Neural crest cell (in vitro differentiated cells): ENCODE measurements at regions not wholly inside any gene's neighbourhood (a gene's known extent, or its start where the extent isn't known, plus 50 kb on each side); places are given as distances from the start of the nearest gene placed in this dataset.

Experiments used
- DNase-seq: peaks from one replicate; pipeline ENCODE4 v3.0.0; 2021; ENCODE audit warnings: low read depth, mixed read lengths, low spot score
- H3K27ac Mint-ChIP-seq: one replicate; pipeline ENCODE4 v1.8.0; 2021; ENCODE audit warnings: mild to moderate bottlenecking, mixed read lengths; ENCODE audit not compliant: unreplicated experiment
- H3K27me3 Mint-ChIP-seq: 2 replicates; pipeline ENCODE4 v1.8.0; 2021; ENCODE audit warnings: low read depth, mild to moderate bottlenecking, mixed read lengths
- H3K36me3 Mint-ChIP-seq: 2 replicates; pipeline ENCODE4 v1.8.0; 2021; ENCODE audit warnings: low read depth, mild to moderate bottlenecking, mixed read lengths
- H3K4me1 Mint-ChIP-seq: 2 replicates; pipeline ENCODE4 v1.8.0; 2021; ENCODE audit warnings: mixed read lengths
- H3K4me3 Mint-ChIP-seq: one replicate; pipeline ENCODE4 v1.8.0; 2021; ENCODE audit warnings: mild to moderate bottlenecking, mixed read lengths
- H3K9me3 Mint-ChIP-seq: 2 replicates; pipeline ENCODE4 v1.8.0; 2021; ENCODE audit warnings: mixed read lengths
- TF ChIP-seq, protein P1 (sequence below): fragments of 200-600 bp; sonication (generic); conservative IDR thresholded peaks from 2 replicates; pipeline ENCODE4 v1.5.0; 2021; ENCODE audit warnings: antibody characterized with exemption, mild to moderate bottlenecking

DNA sequence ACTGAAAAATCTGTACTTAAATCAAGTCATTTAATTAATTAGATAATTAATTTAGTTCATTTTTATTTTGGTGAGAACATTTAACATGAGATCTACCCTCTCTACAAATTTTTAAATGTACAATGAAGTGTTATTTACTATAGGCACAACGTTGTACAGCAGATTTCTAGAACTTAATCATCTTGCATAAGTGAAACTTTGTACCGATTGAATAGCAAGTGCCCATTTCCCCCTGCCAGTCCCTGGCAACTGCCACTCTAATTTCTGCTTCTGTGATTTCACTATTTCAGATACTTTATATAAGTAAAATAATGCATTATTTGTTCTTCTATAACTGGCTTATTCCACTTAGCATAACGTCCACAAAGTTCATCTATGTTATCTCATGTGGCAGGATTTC lies 50.1 kb upstream of the SYTL5 start:
- H3K9me3 Mint-ChIP-seq: peaks cover 6% of the 10 kb centered on the region
- H3K27ac Mint-ChIP-seq: no peak overlapping the region
- H3K36me3 Mint-ChIP-seq: no peaks in the 10 kb centered on the region
- H3K4me1 Mint-ChIP-seq: no peaks in the 10 kb centered on the region
- no peak overlapping the region for H3K4me3 Mint-ChIP-seq
- no peaks in the 10 kb centered on the region for H3K27me3 Mint-ChIP-seq
- no peak for DNase-seq
- TF ChIP-seq, protein P1, sequence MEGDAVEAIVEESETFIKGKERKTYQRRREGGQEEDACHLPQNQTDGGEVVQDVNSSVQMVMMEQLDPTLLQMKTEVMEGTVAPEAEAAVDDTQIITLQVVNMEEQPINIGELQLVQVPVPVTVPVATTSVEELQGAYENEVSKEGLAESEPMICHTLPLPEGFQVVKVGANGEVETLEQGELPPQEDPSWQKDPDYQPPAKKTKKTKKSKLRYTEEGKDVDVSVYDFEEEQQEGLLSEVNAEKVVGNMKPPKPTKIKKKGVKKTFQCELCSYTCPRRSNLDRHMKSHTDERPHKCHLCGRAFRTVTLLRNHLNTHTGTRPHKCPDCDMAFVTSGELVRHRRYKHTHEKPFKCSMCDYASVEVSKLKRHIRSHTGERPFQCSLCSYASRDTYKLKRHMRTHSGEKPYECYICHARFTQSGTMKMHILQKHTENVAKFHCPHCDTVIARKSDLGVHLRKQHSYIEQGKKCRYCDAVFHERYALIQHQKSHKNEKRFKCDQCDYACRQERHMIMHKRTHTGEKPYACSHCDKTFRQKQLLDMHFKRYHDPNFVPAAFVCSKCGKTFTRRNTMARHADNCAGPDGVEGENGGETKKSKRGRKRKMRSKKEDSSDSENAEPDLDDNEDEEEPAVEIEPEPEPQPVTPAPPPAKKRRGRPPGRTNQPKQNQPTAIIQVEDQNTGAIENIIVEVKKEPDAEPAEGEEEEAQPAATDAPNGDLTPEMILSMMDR: no peak
